Suprapubic skin (tissue), 4 donors: ENCODE measurements at regions not wholly inside any gene's neighbourhood (a gene's known extent, or its start where the extent isn't known, plus 50 kb on each side); places are given as distances from the start of the nearest gene placed in this dataset.

ENCODE experiments used
- CTCF ChIP-seq, 2 donors: fragments of 200-600 bp in 1 of 2; fragments of 450-650 bp in 1 of 2; sonication (generic) in 1 of 2; IDR thresholded peaks; one replicate each; pipeline ENCODE4 v1.5.1; 2016 to 2019; ENCODE audit warnings: antibody characterized with exemption in 2 of 2, mild to moderate bottlenecking in 1 of 2, moderate library complexity in 1 of 2
- EP300 ChIP-seq: sonication (generic); formaldehyde crosslinking; IDR thresholded peaks from one replicate; pipeline ENCODE4 v1.6.1; 2017; ENCODE audit warnings: antibody characterized with exemption
- POLR2A ChIP-seq, 2 donors: fragments of 450-650 bp; IDR thresholded peaks; one replicate each; pipeline ENCODE4 v1.6.1; 2017; ENCODE audit warnings: antibody characterized with exemption in 2 of 2, mild to moderate bottlenecking in 2 of 2, moderate library complexity in 2 of 2
- POLR2AphosphoS5 ChIP-seq, 3 donors: sonication (generic); formaldehyde crosslinking; IDR thresholded peaks; one replicate each; pipeline ENCODE4 v1.6.1; 2017; ENCODE audit warnings: antibody characterized with exemption in 3 of 3

- TF ChIP-seq CTCF (IDR thresholded peaks at IDR 0.05) (no peak), EP300 (no peak), POLR2A (IDR thresholded peaks at IDR 0.05) (no peak), POLR2AphosphoS5 (IDR thresholded peaks at IDR 0.05) (no peak)
Observed at GRCh38 chr14:31969699-31970240, 107.3 kb upstream of the ARHGAP5 start.
